ENCODE measurements at regions not wholly inside any gene's neighbourhood (a gene's known extent, or its start where the extent isn't known, plus 50 kb on each side); places are given as distances from the start of the nearest gene placed in this dataset.

- Histone ChIP-seq H3K27ac (no peak overlapping the region), H3K4me1 (ENCODE audit: insufficient read depth) (no peaks in the 10 kb centered on the region), H3K27me3 (no peaks in the 10 kb centered on the region), H3K36me3 (no peaks in the 10 kb centered on the region), H3K4me3 (no peak overlapping the region), H3K9me3 (no peaks in the 10 kb centered on the region)
- TF ChIP-seq EP300 (IDR thresholded peaks at IDR 0.05) (no peak), POLR2A (IDR thresholded peaks at IDR 0.05) (no peak), CTCF (IDR thresholded peaks at IDR 0.05) (no peak)
- 86 to 100% (median 89%) methylated on average over 1 of the region's 1 CpG for WGBS, 3 donors
- intact Hi-C loops (cut with DNase I): no loop called here
- DNase-seq: no peak
These were observed 450.4 kb downstream of the MATN1 start for GRCh38 chr1:30273021-30273325.

GRCh38 chr1:30272277-30273020 is 450.9 kb downstream of the MATN1 start:
- H3K27ac ChIP-seq: no peak overlapping the region
- no peaks in the 10 kb centered on the region for H3K36me3 ChIP-seq
- H3K4me3 ChIP-seq: no peak overlapping the region
- no peaks in the 10 kb centered on the region for H3K4me1 ChIP-seq (ENCODE audit: insufficient read depth)
- H3K9me3 ChIP-seq: no peaks in the 10 kb centered on the region
- no peaks in the 10 kb centered on the region for H3K27me3 ChIP-seq
- intact Hi-C loops (cut with DNase I): no loop called here
- no peak for DNase-seq
- WGBS, 3 donors: 60 to 68% (median 62%) methylated on average over 6 of the region's 6 CpGs
- TF ChIP-seq EP300 (IDR thresholded peaks at IDR 0.05) (no peak), POLR2A (IDR thresholded peaks at IDR 0.05) (no peak), CTCF (IDR thresholded peaks at IDR 0.05) (no peak)

- intact Hi-C loops (cut with DNase I): no loop called here
- Histone ChIP-seq H3K36me3 (no peaks in the 10 kb centered on the region), H3K4me1 (ENCODE audit: insufficient read depth) (no peaks in the 10 kb centered on the region), H3K27ac (no peak overlapping the region), H3K4me3 (no peak overlapping the region), H3K27me3 (no peaks in the 10 kb centered on the region), H3K9me3 (no peaks in the 10 kb centered on the region)
- WGBS, 3 donors: 68 to 75% (median 70%) methylated on average over 10 of the region's 10 CpGs
- DNase-seq: no peak
- TF ChIP-seq POLR2A (IDR thresholded peaks at IDR 0.05): no peak
- no peak for TF ChIP-seq CTCF (IDR thresholded peaks at IDR 0.05)
- TF ChIP-seq EP300 (IDR thresholded peaks at IDR 0.05): no peak
These were observed 451.7 kb downstream of the MATN1 start for GRCh38 chr1:30271401-30272276.

- 90 to 91% (median 90%) methylated on average over 1 of the region's 1 CpG for WGBS, 3 donors
These were observed 452.9 kb downstream of the MATN1 start for GRCh38 chr1:30270461-30270860.

More at GRCh38 chr1:30270461-30270860, 452.9 kb downstream of the MATN1 start:
- no peaks in the 10 kb centered on the region for H3K9me3 ChIP-seq
- H3K27me3 ChIP-seq: no peaks in the 10 kb centered on the region
- TF ChIP-seq POLR2A (IDR thresholded peaks at IDR 0.05) (no peak), CTCF (IDR thresholded peaks at IDR 0.05) (no peak), EP300 (IDR thresholded peaks at IDR 0.05) (no peak)
- intact Hi-C loops (cut with DNase I): no loop called here
- no peak overlapping the region for H3K27ac ChIP-seq
- H3K4me1 ChIP-seq (ENCODE audit: insufficient read depth): no peaks in the 10 kb centered on the region
- no peak for DNase-seq
- H3K36me3 ChIP-seq: no peaks in the 10 kb centered on the region
- H3K4me3 ChIP-seq: no peak overlapping the region

Data from ovary (tissue), 7 donors.